ENCODE measurements at regions not wholly inside any gene's neighbourhood (a gene's known extent, or its start where the extent isn't known, plus 50 kb on each side); places are given as distances from the start of the nearest gene placed in this dataset.

- DNase-seq (ENCODE audit: low read depth in 1 of 2, low spot score in 1 of 2), result no peak
Observed at GRCh38 chr9:36462245-36462644, 62.2 kb upstream of the RNF38 start.

GRCh38 chr9:36461323-36461722 is 61.3 kb upstream of the RNF38 start:
- no peak for DNase-seq (ENCODE audit: low read depth in 1 of 2, low spot score in 1 of 2)

DNA sequence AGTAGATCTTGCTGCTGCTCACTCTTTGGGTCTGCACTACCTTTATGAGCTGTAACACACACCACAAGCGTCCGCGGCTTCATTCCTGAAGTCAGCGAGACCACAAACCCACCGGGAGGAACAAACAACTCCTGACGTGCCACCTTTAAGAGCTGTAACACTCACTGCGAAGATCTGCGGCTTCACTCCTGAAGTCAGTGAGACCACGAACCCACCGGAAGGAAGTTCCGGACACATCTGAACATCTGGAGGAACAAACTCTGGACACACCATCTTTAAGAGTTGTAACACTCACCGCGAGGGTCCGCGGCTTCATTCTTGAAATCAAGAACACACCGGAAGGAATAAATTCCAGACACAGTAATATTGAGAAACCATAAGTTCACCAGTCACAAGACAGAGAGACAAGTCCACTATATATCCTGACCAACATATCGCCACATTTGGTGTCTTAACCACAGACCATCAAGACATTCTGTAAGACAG is 58.4 kb upstream of the RNF38 start:
- peak; percentile 17 to 56 for DNase-seq (ENCODE audit: low read depth in 1 of 2, low spot score in 1 of 2)

DNA sequence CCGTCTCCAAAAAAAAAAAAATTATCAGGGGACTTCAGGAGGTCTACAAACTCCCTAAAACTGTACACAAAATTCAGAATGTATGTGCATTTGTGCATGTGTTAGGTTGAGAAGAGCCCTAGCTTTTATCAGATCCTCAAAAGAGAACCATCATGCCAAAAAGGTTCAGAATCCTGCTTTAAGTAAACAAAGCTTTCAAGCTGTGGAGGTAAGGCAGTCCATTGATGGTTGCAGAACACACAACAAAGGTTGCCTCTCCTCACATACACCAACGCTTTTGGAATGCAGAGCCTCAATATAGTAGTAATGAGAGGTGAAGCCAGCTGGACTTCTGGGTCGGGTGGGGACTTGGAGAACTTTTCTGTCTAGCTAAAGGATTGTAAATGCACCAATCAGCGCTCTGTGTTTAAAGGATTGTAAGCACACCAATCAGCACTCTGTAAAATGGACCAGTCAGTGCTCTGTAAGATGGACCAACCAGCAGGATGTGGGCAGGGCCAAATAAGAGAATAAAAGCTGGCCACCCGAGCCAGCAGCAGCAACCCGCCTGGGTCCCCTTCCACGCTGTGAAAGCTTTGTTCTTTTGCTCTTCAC is 57.9 kb upstream of the RNF38 start:
- no peak for DNase-seq (ENCODE audit: low read depth in 1 of 2, low spot score in 1 of 2)

DNA sequence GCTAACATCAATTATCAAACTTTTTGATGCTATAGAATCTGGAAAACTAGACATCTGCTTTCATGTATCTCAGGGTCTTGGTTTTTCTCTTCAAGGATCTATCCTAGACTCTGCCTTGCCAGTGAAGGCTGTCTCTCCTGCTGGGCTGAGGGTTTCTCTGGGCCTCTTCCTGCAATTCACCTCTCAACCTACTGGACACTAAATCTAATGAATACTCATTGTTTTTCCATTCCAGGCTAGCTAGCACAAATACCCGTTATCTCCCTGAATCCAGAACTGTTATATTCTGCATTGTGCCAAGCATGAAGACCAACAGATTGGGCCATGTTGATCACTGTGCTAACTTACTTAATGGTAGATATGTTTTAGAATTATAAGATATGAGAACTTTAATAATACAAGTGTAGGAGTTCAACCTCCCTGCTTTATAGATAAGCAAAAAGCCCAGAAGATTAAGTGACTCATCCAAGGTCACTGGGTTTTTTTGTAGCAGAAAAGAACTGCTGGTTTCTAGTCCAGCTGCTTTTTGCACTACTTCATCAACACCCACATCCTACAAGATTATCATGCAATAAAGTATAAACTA is 56.5 kb upstream of the RNF38 start:
- no peak for DNase-seq (ENCODE audit: low read depth in 1 of 2, low spot score in 1 of 2)

DNA sequence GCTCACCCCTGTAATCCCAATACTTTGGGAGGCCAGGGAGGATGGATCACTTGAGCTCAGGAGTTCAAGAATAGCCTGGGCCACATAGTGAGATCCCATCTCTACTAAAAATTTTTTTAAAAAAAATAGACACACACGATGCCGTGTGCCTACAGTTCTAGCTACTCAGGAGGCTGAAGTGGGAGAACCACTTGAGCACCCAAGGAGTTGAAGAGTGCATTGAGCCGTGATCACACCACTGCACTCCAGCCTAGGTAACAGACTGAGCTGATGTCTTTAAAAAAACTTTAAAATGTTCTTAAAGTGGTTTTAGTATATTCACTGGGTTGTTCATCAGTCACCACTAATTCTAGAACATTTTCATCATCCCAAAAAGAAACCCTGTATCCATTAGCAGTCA is 51.9 kb upstream of the RNF38 start:
- DNase-seq (ENCODE audit: low read depth in 1 of 2, low spot score in 1 of 2), result no peak

DNA sequence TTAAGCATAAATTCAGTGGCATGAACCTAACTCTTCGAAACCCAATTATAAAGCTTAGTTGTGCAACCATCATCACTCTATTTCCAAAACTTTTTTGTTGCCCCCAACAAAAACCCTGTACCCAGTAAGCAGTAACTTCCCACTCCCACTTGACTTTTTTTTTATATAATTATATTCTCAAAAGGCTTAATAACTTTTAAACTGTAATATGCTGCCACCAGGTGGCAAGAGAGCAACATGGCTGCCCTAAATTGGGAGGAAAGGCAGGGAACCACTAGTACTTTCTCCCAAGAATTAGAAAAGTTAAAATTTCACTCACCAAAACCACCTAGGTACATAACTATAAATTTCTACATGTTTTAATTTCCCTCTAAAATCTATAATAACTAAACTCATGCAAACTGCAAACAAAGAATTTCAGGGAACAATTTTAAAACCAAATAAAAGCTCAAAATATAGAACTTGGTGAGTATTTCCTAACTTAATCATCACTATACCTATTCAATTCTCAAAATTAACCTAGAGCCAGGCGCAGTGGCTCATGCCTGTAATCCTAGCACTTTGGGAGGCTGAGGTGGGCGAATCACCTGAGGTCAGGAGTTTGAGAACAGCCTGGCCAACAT is 50.2 kb upstream of the RNF38 start:
- DNase-seq (ENCODE audit: low read depth in 1 of 2, low spot score in 1 of 2), result no peak

Data from activated CD4-positive, alpha-beta T cell treated with anti-CD3 and anti-CD28 coated beads, Interleukin-2, amount 50 U/mL, for 24 hours (primary cell).